Cardiac septum (tissue), 1 donor: ENCODE measurements at regions not wholly inside any gene's neighbourhood (a gene's known extent, or its start where the extent isn't known, plus 50 kb on each side); places are given as distances from the start of the nearest gene placed in this dataset.

Experiments used
- DNase-seq: peaks from one replicate; pipeline ENCODE4 v3.0.0-alpha.2; 2020; ENCODE audit warnings: low spot score
- intact Hi-C: fragments of 100-400 bp; cut with DNase I; formaldehyde crosslinking; loops from one replicate; pipeline ENCODE4 v1.14.0; 2022
- donor health status: DM: no; HTN: no; CAD: no.

- DNase-seq, result no peak
These were observed 187.1 kb downstream of the GLI2 start for GRCh38 chr2:120922571-120923332.

GRCh38 chr2:120923426-120923825, 187.8 kb downstream of the GLI2 start:
- DNase-seq, result no peak
- intact Hi-C loops, result loop anchor here (5.0 kb wide), 1 partner anchor 149 kb away; no protein-coding TSS in a partner anchor

More at GRCh38 chr2:120922571-120923332, 187.1 kb downstream of the GLI2 start:
- intact Hi-C loops, result loop anchor here (5.0 kb wide), 1 partner anchor 150 kb away; no protein-coding TSS in a partner anchor

GRCh38 chr2:120924924-120925323, 189.3 kb downstream of the GLI2 start:
- intact Hi-C loops, result loop anchor here (5.0 kb wide), 1 partner anchor 147 kb away; no protein-coding TSS in a partner anchor
- no peak for DNase-seq

GRCh38 chr2:120926463-120927264, 191.0 kb downstream of the GLI2 start:
- no peak for DNase-seq
- intact Hi-C loops, result no loop called here

GRCh38 chr2:120927265-120927628, 191.6 kb downstream of the GLI2 start:
- intact Hi-C loops, result no loop called here
- DNase-seq, result no peak

- intact Hi-C loops, result no loop called here
- no peak for DNase-seq
These were observed 194.2 kb downstream of the GLI2 start for GRCh38 chr2:120929829-120930228.

- DNase-seq, result no peak
- intact Hi-C loops, result no loop called here
These were observed 194.6 kb downstream of the GLI2 start for GRCh38 chr2:120930236-120930635.

- DNase-seq, result no peak
These were observed 195.2 kb downstream of the GLI2 start for GRCh38 chr2:120930864-120931263.

GRCh38 chr2:120932472-120932871, 196.8 kb downstream of the GLI2 start:
- no peak for DNase-seq
- intact Hi-C loops, result no loop called here

More at GRCh38 chr2:120930864-120931263, 195.2 kb downstream of the GLI2 start:
- intact Hi-C loops, result no loop called here

GRCh38 chr2:120932881-120933280, 197.2 kb downstream of the GLI2 start:
- no peak for DNase-seq
- intact Hi-C loops, result no loop called here

GRCh38 chr2:120933693-120934573, 198.3 kb downstream of the GLI2 start:
- no peak for DNase-seq
- intact Hi-C loops, result loop anchor here (2.0 kb wide), 1 partner anchor 19 kb away; no protein-coding TSS in a partner anchor

- no peak for DNase-seq
- intact Hi-C loops, result loop anchor here (2.0 kb wide), 1 partner anchor 20 kb away; no protein-coding TSS in a partner anchor
These were observed 199.1 kb downstream of the GLI2 start for GRCh38 chr2:120934574-120935338.

- no peak for DNase-seq
- intact Hi-C loops, result loop anchor here (2.0 kb wide), 1 partner anchor 21 kb away; no protein-coding TSS in a partner anchor
These were observed 200.0 kb downstream of the GLI2 start for GRCh38 chr2:120935339-120936313.

GRCh38 chr2:120936476-120937334, 201.0 kb downstream of the GLI2 start:
- intact Hi-C loops, result no loop called here
- DNase-seq, result no peak

GRCh38 chr2:120937686-120938044, 202.0 kb downstream of the GLI2 start:
- intact Hi-C loops, result no loop called here
- DNase-seq, result no peak

- DNase-seq, result no peak
These were observed 202.5 kb downstream of the GLI2 start for GRCh38 chr2:120938045-120938771.

More at GRCh38 chr2:120938045-120938771, 202.5 kb downstream of the GLI2 start:
- intact Hi-C loops, result no loop called here
